ENCODE measurements at regions not wholly inside any gene's neighbourhood (a gene's known extent, or its start where the extent isn't known, plus 50 kb on each side); places are given as distances from the start of the nearest gene placed in this dataset.

DNA sequence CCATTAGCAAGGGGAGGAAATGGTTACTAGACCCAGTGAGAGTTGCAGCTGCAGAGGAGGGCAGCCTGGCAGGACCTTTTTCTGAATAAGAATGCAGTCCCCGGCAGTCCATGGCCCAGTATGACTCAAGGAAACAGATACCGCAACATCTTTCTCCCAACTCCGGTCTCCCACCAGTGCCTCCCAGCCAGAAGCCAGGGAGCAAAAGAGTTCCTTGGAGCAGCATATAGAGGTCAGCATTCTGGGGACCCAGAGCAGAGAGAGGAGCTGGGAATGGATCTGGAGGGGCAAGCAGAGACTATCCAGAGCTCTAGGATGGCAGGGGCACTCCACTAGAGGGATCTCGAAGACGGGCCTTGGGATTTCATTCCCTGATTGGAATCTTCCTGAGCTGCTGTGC lies 339.2 kb upstream of the AADAT start:
- TF ChIP-seq, protein P1, sequence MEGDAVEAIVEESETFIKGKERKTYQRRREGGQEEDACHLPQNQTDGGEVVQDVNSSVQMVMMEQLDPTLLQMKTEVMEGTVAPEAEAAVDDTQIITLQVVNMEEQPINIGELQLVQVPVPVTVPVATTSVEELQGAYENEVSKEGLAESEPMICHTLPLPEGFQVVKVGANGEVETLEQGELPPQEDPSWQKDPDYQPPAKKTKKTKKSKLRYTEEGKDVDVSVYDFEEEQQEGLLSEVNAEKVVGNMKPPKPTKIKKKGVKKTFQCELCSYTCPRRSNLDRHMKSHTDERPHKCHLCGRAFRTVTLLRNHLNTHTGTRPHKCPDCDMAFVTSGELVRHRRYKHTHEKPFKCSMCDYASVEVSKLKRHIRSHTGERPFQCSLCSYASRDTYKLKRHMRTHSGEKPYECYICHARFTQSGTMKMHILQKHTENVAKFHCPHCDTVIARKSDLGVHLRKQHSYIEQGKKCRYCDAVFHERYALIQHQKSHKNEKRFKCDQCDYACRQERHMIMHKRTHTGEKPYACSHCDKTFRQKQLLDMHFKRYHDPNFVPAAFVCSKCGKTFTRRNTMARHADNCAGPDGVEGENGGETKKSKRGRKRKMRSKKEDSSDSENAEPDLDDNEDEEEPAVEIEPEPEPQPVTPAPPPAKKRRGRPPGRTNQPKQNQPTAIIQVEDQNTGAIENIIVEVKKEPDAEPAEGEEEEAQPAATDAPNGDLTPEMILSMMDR (IDR thresholded peaks at IDR 0.05; ENCODE audit: insufficient read depth, low read length, severe bottlenecking), result no peak
- no peak overlapping the region for H3K4me3 ChIP-seq (ENCODE audit: low read depth, low read length)
- FAIRE-seq (no peak), DNase-seq (ENCODE audit: low read depth) (no peak)
- H3K36me3 ChIP-seq (ENCODE audit: control insufficient read depth, insufficient read depth, low read length), result no peaks in the 10 kb centered on the region
- H3K27me3 ChIP-seq (ENCODE audit: control insufficient read depth, insufficient read depth, low read length), result no peaks in the 10 kb centered on the region

DNA sequence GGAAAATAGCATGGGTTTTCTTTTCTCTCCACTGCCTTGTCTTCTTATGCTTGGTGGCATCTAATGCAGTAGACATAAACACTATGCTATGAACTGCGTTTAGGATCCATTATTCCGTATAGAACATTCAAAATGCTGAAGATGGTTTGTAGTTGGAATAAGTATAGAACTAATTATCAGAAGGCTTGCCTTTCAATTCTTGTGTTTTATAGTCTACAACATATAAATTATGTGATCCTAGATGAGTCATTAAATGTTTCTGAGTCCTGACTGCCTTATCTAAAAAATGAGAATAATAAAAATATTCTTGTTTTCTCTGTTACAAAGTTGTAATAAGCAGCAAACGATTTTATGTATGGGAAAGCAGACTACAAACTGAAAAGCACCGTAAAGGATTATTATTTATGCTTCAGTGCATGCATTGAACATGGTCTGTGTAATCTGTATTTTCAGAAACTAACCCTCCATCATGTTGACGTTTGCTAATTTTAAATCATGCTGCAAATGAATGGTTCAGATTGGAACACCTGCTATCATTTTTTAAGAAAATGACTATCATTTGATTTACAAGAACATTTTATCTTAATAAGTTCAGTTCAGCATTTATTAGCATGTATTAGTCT lies 335.9 kb upstream of the AADAT start:
- FAIRE-seq (no peak), DNase-seq (ENCODE audit: low read depth) (no peak)
- TF ChIP-seq, protein P1 (IDR thresholded peaks at IDR 0.05; ENCODE audit: insufficient read depth, low read length, severe bottlenecking), result no peak
- H3K4me3 ChIP-seq (ENCODE audit: low read depth, low read length), result no peak overlapping the region
- H3K36me3 ChIP-seq (ENCODE audit: control insufficient read depth, insufficient read depth, low read length), result no peaks in the 10 kb centered on the region
- H3K27me3 ChIP-seq (ENCODE audit: control insufficient read depth, insufficient read depth, low read length), result no peaks in the 10 kb centered on the region

DNA sequence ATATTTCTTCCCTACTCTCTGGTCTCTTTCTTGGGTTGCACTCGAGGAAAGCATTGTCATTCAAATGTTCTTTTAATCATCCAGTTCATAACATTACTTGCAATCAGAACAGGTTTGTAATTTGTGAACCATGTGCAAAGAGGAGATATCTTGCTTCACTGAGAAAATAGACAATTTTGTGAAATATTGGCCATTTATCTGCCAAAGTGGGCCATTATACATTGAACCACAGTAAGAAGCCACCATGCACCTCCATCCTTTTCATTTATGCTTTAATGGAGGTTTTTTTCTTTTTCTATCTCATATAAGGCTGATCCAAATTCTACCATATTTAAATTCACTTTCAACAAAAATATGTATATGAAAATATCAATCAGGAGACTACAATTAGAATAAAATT lies 335.3 kb upstream of the AADAT start:
- Histone ChIP-seq H3K4me3 (ENCODE audit: low read depth, low read length) (no peak overlapping the region), H3K27me3 (ENCODE audit: control insufficient read depth, insufficient read depth, low read length) (no peaks in the 10 kb centered on the region), H3K36me3 (ENCODE audit: control insufficient read depth, insufficient read depth, low read length) (no peaks in the 10 kb centered on the region)
- DNase-seq (ENCODE audit: low read depth), result no peak
- FAIRE-seq, result no peak
- TF ChIP-seq, protein P1 (IDR thresholded peaks at IDR 0.05; ENCODE audit: insufficient read depth, low read length, severe bottlenecking), result no peak

DNA sequence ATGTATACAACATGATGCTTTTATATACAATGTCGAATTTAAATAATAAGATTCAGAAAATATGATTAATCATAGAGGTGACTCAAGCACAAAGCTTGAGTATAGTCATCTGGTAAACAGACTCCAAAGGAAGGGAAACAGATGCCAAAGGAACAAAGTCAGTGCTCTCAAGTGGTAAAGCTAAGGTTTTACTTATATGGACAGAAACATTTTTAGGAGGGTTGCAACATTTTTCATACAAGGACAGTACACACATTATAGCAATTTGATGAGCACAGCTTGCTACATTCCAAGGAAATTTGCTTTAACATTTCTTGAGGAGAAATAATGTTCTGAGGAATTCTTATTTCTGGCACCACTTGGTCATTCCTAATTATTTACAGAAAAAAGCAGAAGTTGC lies 333.4 kb upstream of the AADAT start:
- TF ChIP-seq, protein P1 (IDR thresholded peaks at IDR 0.05; ENCODE audit: insufficient read depth, low read length, severe bottlenecking), result no peak
- Histone ChIP-seq H3K4me3 (ENCODE audit: low read depth, low read length) (no peak overlapping the region), H3K36me3 (ENCODE audit: control insufficient read depth, insufficient read depth, low read length) (no peaks in the 10 kb centered on the region), H3K27me3 (ENCODE audit: control insufficient read depth, insufficient read depth, low read length) (no peaks in the 10 kb centered on the region)
- DNase-seq (ENCODE audit: low read depth) (peak; percentile 69), FAIRE-seq (no peak)

DNA sequence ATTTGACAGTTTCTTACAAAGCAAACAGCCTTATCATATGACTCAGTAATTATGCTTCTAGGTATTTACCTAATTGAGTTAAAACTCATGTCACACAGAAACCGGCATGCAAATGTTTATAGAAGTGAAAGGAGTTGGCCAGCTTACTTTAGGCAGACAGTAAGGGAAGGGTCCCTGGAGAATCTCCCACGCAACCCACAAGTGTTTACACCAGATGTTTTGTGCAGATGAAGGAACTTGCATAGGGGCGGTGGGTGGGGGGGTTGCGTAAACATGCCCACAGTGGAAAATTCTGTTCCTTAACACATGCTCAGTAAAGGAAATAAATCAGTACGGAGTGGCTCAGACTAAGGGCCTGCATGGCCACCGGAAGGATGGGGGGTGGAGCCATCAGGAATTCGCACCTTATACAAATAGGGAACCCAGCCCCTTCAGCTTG lies 330.5 kb upstream of the AADAT start:
- TF ChIP-seq, protein P1 (IDR thresholded peaks at IDR 0.05; ENCODE audit: insufficient read depth, low read length, severe bottlenecking), result no peak
- Histone ChIP-seq H3K36me3 (ENCODE audit: control insufficient read depth, insufficient read depth, low read length) (no peaks in the 10 kb centered on the region), H3K4me3 (ENCODE audit: low read depth, low read length) (no peak overlapping the region), H3K27me3 (ENCODE audit: control insufficient read depth, insufficient read depth, low read length) (no peaks in the 10 kb centered on the region)
- peak; percentile 27 for DNase-seq (ENCODE audit: low read depth)
- no peak for FAIRE-seq

DNA sequence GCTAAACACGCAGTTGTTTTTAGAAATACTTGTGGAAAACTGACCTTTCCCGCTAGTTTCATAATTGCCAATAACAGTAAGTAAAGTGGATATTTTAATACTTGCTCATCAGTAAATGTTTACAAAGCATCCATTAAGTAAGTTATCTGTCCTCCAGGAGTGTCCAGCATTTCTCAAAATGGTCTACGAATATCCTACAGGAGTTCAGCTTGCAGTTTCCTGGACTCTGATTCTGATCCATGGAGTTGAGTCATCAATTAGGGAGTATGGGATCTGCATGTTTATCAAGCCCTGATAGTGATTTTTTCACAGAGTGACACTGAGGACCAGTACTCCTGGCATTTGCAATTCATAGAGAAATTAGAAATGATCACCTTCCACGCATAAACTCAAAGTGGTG lies 325.2 kb upstream of the AADAT start:
- DNase-seq (ENCODE audit: low read depth) (no peak), FAIRE-seq (no peak)
- Histone ChIP-seq H3K36me3 (ENCODE audit: control insufficient read depth, insufficient read depth, low read length) (no peaks in the 10 kb centered on the region), H3K27me3 (ENCODE audit: control insufficient read depth, insufficient read depth, low read length) (no peaks in the 10 kb centered on the region), H3K4me3 (ENCODE audit: low read depth, low read length) (no peak overlapping the region)
- TF ChIP-seq, protein P1 (IDR thresholded peaks at IDR 0.05; ENCODE audit: insufficient read depth, low read length, severe bottlenecking), result no peak

Measured in bronchial epithelial cell (primary cell).